GM12865 (cell line): ENCODE measurements at regions not wholly inside any gene's neighbourhood (a gene's known extent, or its start where the extent isn't known, plus 50 kb on each side); places are given as distances from the start of the nearest gene placed in this dataset.
"Not testable (repeated sequence)": the region's sequence is repeated elsewhere in the genome, so short reads cannot be mapped to it uniquely, and the experiment has no call there.

Experiments
- DNase-seq: peaks from one replicate; pipeline ENCODE4 v3.0.0; 2010; ENCODE audit warnings: low read depth
- H3K4me3 ChIP-seq: 2 replicates; pipeline ENCODE4 v1.5.1; 2011; ENCODE audit warnings: mild to moderate bottlenecking, low read depth, low read length, control low read depth
- CTCF ChIP-seq: IDR thresholded peaks from 2 replicates; pipeline ENCODE4 v1.5.1; 2011; ENCODE audit warnings: low read length, control low read depth, low read depth, inconsistent platforms; ENCODE audit not compliant: insufficient read depth; ENCODE audit errors: missing control alignments

GRCh38 chr2:216934623-216935022, 74.8 kb upstream of the TNP1 start:
- no peak overlapping the region for H3K4me3 ChIP-seq
- no peak for DNase-seq
- no peak for TF ChIP-seq CTCF

GRCh38 chr2:216934151-216934550, 74.3 kb upstream of the TNP1 start:
- no peak overlapping the region for H3K4me3 ChIP-seq
- DNase-seq: no peak
- no peak for TF ChIP-seq CTCF

- no peak for TF ChIP-seq CTCF
- H3K4me3 ChIP-seq: no peak overlapping the region
- no peak for DNase-seq
These were observed 73.1 kb upstream of the TNP1 start for GRCh38 chr2:216932863-216933548.

- no peak for DNase-seq
- no peak for TF ChIP-seq CTCF
- no peak overlapping the region for H3K4me3 ChIP-seq
These were observed 72.4 kb upstream of the TNP1 start for GRCh38 chr2:216932113-216932862.

GRCh38 chr2:216930716-216931115, 70.9 kb upstream of the TNP1 start:
- no peak for TF ChIP-seq CTCF
- no peak overlapping the region for H3K4me3 ChIP-seq
- DNase-seq: no peak

GRCh38 chr2:216929338-216929737, 69.5 kb upstream of the TNP1 start:
- not testable (repeated sequence) for H3K4me3 ChIP-seq, DNase-seq

GRCh38 chr2:216927163-216927562, 67.3 kb upstream of the TNP1 start:
- no peak overlapping the region for H3K4me3 ChIP-seq
- no peak for DNase-seq
- no peak for TF ChIP-seq CTCF
